DMS153 treated with DMSO at 0.1 percent for 48 hours (cell line): ENCODE measurements at regions not wholly inside any gene's neighbourhood (a gene's known extent, or its start where the extent isn't known, plus 50 kb on each side); places are given as distances from the start of the nearest gene placed in this dataset.
"Not testable (repeated sequence)": the region's sequence is repeated elsewhere in the genome, so short reads cannot be mapped to it uniquely, and the experiment has no call there.

Source experiments
- DNase-seq: peaks from one replicate; lab custom pipeline; 2025; ENCODE audit not compliant: unreplicated experiment; lab: John Stamatoyannopoulos, UW

DNA sequence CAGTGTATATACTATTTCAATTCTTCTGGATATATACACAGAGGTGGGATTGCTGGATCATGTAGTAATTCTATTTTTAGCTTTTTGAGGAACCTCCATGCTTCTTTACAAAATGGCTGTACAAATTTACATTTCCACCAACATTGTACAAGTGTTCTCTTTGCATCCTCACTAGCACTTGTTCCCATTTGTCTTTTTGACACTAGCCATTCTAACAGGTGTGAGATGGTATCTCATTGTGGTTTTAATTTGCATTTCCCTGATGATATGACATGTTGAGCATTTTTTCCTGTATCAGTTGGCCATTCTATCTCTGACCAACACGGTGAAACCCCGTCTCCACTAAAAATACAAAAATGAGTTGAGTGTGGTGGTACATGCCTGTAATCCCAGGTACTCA, 68.1 kb upstream of the PMEPA1 start:
- DNase-seq = no peak

DNA sequence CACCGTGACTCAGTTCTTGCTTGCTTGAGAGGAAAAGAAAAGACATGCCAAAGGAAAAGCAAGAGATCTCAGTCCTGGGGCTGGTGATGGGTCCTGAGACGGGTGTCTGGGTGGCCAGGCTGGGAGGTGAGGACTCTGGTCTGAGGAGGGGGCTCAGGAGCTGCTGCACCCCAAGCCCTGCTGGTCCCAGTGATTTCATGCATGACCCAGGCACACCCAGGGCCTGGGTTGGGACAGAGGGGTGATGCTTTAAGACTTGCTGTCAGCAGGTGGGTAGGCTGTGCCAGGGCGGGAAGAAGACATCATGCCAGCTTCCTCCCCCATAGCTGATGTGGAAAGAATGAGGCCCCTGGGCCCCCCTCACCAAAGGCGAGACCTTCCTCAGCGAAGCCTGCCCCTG, 65.1 kb upstream of the PMEPA1 start:
- no peak for DNase-seq

DNA sequence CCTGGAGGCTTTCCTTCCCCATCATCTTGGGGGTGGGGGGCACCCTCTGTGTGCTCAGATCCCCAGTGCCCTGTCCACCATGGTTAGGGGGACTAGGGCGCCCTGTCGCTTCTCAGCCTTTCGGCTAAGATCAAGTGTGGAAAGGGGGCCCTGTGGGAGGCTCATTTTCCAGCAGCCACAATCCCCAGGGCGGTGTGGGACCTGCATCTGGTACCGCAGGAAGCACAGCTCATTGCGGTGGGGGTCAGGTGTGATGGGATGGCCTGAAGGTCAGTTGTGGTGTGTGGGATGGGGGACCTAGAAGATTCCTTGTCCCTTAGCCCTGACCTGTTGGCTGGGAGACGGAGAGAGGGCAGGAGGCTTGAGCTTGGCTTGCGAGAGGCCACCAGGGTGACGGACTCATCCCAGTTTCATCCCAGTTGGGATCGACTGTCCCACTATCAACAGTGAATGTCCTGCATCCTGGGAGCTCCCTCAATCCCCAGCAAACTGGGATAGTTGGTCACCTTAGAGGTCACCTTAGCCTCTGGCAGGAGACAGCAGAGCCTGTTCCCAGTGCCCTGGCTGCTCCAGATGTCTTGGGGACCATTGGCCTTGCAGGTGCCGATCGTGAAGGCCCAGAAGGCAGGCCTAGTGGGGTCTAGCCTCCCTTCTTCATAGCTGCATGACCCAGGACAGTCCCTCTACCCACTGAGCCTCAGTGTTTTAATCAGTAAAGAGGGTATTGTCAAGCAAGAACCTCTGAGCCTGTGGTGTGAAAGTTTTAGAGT, 64.5 kb upstream of the PMEPA1 start:
- DNase-seq = no peak

DNA sequence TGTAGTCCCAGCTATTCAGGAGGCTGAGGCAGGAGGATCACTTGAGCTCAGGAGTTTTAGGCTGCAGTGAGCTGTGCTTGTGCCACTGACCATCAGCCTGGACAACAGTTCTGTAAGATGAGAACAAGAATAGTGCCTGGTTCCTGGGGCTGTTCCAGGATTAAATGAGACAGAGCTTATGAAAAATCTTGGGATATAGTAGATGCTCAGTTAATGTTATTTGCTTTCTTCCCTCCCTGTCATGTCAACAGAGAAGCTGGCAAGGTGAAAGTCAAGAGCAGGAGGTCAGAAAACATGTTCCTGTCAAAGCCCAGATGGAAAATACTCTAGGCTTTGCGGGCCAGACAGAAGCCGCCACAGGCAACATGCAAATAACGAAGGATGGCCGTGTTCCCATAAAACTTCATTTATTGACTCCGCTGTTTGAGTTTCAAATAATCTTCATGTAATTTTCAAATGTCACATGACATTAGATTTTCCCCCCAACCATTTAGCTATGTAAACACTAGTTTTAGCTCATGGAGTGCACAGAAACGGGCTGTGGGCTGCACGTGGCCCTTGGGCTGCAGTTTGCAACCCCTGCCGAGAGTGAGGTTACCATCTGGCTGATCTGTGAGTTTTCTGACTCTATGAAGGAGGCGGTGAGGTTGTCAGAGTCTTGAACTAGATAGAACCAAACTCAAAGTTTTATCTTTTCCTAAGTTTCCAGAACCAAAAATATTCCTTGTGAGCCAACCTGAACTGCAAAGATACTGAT, 63.4 kb upstream of the PMEPA1 start:
- DNase-seq = no peak

- DNase-seq = no peak
Measured at GRCh38 chr20:57772349-57772964, 62.6 kb upstream of the PMEPA1 start.

- DNase-seq = no peak
Measured at GRCh38 chr20:57770852-57771720, 61.3 kb upstream of the PMEPA1 start.

- not testable (repeated sequence) for DNase-seq
Measured at GRCh38 chr20:57770401-57770800, 60.6 kb upstream of the PMEPA1 start.

DNA sequence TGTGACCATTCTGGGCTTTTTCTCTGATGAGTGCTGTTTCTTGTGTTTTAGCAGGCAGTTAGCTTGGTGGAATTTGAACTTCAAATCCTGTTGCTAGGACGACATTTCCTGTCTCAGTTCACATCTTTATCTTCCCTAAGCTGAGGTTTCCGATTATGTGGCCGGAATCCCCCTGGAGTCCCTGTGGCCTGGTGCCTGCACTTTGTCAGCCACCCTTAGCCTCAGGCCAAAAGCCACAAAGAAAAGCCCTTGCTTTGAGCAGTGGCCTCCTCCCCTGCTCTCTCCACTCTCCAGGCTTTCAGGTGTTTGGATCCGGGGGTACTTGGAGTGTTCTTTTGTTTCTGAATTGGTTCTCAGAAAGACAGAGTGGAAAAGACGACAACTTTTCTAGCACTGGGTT, 59.9 kb upstream of the PMEPA1 start:
- no peak for DNase-seq

DNA sequence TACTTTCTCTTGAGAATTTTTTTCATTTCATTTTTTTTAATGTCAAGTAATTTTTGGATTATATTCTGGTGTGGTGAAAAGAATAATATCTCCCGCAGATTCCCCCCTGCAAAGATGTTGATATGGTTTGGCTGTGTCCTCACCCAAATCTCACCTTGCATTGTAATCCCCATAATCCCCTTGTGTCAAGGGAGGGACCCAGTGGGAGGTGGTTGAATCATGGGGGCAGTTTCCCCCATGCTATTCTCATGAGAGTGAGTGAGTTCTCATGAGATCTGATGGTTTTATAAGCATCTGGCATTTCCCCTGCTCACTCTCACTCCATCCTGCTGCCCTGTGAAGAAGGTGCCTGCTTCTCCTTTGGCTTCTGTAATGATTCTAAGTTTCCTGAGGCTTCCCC, 58.7 kb upstream of the PMEPA1 start:
- no peak for DNase-seq

DNA sequence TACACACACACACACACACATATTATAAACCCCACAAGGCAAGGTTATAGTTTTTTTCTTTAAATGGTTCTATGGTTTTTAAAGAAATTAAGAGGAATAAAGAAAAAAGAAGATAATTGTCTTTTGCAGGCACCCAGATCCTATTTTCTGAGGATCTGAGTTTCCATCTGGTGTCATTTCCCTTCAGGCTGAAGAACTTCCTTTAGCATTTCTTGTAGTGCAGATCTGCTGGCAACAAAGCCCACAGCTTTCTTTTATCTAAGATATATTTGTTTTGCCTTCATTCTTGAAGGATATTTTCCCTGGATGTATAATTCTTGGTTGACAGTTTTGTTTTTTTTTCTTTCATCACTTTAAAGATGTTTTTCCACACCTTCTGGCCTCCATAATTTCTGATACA, 57.6 kb upstream of the PMEPA1 start:
- DNase-seq = no peak

- DNase-seq = no peak
Measured at GRCh38 chr20:57763235-57763595, 53.4 kb upstream of the PMEPA1 start.

GRCh38 chr20:57762531-57763234, 52.9 kb upstream of the PMEPA1 start:
- DNase-seq = no peak

- no peak for DNase-seq
Measured at GRCh38 chr20:57761413-57761734, 51.6 kb upstream of the PMEPA1 start.

GRCh38 chr20:57760698-57761412, 51.0 kb upstream of the PMEPA1 start:
- no peak for DNase-seq

DNA sequence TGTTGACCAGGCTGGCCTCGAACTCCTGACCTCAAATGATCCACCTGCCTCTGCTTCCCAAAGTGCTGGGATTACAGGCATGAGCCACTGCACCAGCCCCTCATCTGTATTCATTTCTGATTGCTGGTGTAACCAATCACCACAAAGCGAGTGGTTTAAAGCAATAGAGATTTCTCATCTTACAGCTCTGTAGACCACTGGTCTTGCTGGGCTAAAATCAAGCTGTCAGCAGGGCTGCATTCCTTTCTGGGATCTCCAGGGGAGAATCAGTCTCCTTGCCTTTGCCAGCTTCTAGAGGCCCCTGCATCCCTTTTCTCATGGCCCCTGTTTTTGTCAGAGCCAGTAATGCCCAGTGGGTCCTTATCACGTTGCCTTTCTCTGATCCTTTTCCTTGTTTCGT, 49.9 kb upstream of the PMEPA1 start:
- DNase-seq = no peak
